Choroid plexus epithelial cell (primary cell): ENCODE measurements at regions not wholly inside any gene's neighbourhood (a gene's known extent, or its start where the extent isn't known, plus 50 kb on each side); places are given as distances from the start of the nearest gene placed in this dataset.

Experiments
- DNase-seq: peaks from one replicate; pipeline ENCODE4 v3.0.0-alpha.2; 2010; ENCODE audit warnings: low read depth
- H3K4me3 ChIP-seq: 2 replicates; pipeline ENCODE4 v1.5.1; 2011; ENCODE audit warnings: low read depth, mild to moderate bottlenecking, control low read depth, low read length, moderate library complexity
- TF ChIP-seq, protein P1 (sequence below): conservative IDR thresholded peaks from 2 replicates; pipeline ENCODE4 v1.5.1; 2011; ENCODE audit warnings: low read depth, mild to moderate bottlenecking, control low read depth, inconsistent platforms, low read length, moderate library complexity

DNA sequence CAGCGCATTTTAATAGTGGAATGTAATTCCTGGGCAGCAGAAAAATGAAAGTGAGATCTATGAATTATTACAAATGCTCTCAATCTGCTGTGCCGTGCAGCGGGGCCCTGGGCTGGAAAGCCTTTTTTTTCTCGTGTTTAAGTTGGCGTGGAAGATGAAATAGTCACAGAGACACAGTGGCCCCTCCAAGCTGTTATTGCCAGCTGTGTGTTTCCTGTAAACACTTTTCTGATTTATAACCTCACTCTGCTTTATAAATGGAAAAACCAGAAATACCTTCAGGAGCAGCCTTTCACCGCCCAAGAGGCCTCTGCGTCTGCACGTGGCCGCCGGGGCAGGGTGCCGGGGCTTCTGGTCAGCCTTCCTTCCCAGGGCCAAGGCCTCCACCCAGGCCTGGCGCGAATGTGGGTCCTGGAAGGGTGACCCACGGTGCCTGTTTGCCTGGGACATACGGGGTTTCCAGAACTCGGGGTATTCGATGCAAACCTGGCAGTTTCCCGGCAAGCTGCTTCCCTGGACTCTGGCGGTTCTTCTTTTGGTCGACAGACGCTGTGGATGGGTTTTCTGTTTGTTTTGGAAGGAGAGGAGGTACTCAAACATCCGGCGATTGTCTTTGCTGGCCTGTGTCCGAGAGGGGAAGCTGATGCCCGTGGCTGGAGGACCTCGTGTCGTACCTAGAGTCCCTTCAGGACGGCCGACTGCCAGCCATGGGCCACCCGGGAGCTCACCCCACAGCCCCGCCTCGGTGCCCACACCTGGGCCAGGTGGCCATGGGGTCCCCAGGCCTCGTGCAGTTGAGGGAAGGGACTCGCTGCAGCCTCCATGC is 256.7 kb downstream of the PARP8 start:
- no peak for DNase-seq
- H3K4me3 ChIP-seq: no peak overlapping the region
- TF ChIP-seq, protein P1, sequence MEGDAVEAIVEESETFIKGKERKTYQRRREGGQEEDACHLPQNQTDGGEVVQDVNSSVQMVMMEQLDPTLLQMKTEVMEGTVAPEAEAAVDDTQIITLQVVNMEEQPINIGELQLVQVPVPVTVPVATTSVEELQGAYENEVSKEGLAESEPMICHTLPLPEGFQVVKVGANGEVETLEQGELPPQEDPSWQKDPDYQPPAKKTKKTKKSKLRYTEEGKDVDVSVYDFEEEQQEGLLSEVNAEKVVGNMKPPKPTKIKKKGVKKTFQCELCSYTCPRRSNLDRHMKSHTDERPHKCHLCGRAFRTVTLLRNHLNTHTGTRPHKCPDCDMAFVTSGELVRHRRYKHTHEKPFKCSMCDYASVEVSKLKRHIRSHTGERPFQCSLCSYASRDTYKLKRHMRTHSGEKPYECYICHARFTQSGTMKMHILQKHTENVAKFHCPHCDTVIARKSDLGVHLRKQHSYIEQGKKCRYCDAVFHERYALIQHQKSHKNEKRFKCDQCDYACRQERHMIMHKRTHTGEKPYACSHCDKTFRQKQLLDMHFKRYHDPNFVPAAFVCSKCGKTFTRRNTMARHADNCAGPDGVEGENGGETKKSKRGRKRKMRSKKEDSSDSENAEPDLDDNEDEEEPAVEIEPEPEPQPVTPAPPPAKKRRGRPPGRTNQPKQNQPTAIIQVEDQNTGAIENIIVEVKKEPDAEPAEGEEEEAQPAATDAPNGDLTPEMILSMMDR: no peak

DNA sequence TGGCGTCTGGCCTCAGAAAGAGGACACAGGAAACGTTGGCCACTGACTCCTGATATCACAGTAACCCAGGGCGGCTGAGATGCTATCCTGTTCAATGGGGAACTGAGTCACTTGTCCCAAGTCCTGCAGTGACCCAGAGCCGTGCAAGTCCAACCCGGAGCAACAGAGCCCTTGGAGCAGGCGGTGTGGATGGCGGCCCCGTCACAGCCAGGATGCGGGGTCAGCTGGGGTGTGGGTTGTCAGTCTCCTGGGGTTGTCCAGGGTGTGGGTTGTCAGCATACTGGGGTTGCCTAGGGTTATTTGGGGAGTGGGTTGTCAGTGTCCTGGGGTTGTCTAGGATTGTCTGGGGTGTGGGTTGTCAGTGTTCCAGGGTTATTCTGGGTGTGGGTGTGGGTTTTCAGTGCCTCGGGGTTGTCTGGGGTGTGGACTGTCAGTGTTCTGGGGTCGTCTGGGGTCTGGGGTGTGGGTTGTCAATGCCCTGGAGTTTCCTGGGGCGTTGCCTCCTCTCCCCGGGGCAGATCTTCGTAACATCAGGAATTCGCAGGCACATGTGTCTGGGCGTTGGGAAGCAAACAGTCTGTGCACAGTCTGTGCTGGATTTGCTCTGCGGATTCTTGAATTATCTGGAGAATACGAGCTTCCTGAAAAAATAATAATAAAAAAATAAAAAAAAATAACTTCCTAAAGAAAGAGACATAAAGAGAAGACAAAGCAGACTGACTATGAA is 257.5 kb downstream of the PARP8 start:
- DNase-seq: no peak
- TF ChIP-seq, protein P1: no peak
- no peak overlapping the region for H3K4me3 ChIP-seq

DNA sequence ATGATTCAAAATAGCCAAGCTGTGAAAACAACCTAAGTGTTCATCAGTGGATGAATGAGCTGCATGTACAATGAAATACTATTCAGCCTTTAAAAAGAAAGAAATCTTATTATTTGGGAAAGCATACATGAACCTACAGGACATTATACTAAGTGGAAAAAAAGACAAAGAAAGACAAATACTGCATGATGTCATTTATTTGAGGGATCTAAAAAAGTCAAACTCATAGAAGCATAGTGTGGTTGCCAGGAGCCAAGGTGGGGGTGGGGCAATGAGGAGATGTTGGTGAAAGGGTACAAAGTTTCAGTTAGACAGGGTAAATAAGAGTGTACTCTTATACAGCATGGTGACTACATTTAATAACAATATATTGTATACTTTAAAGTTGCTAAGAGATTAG is 261.5 kb downstream of the PARP8 start:
- no peak for DNase-seq
- TF ChIP-seq, protein P1: no peak
- no peak overlapping the region for H3K4me3 ChIP-seq

DNA sequence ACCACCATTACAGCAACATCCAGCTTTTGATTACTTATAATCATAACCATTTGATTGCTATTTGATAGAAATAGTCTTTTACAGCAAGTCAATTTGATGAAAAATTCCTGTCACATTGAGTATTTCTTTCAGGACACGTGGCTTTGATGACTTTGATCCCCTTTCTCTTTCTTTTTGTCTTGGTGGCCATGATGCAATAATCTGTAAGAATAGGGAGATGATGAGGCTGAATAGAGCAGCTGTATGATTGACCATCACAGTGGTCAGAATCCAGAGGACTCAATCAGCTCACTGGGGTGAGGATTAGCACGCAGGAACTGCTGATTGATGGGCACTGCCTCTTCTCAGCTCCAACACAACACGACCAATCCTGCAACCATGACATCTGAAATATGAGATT is 262.7 kb downstream of the PARP8 start:
- DNase-seq: no peak

DNA sequence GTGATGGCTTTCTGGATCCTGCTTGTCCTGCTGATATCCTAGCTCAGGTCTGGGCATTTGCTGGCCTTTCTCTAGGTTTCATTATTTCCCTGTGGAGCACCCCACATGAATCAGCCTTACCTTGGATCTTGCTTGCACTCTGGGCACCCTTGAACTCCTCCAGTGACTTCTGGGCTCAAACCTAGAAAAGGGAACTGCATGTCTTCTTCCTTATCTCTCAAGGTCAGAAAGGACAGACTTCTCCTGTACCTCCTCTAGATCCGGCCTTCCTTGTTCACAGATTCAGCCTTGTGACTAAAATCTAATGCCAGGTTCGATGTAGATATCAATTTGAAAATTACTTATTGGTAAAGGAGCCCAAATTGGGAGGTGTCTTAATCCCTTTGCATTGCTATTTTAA is 267.9 kb downstream of the PARP8 start:
- TF ChIP-seq, protein P1: no peak
- no peak overlapping the region for H3K4me3 ChIP-seq
- DNase-seq: no peak

More for the DNA sequence above, 262.7 kb downstream of the PARP8 start:
- TF ChIP-seq, protein P1: no peak
- H3K4me3 ChIP-seq: no peak overlapping the region

DNA sequence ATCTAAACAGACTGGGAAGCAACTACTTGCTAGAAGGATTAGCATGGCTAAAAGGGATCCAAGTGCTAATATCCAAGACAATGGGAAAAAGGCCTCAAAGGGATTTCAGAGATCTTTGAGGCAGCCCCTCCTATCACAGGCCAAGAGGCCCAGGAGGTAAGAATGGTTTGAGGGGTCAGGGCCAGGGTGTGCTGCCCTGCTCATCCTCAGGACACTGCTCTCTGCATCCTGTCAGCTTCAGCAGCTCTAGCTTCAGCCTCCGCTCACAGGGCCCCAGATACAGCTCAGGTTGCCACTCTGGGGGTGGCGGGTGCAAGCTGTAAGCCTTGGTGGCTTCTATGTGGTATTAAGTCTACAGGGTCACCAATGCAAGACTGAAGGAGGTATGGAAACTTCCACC is 278.7 kb downstream of the PARP8 start:
- no peak overlapping the region for H3K4me3 ChIP-seq
- TF ChIP-seq, protein P1: no peak
- DNase-seq: no peak
